Activated gamma-delta T cell (primary cell): ENCODE measurements at regions not wholly inside any gene's neighbourhood (a gene's known extent, or its start where the extent isn't known, plus 50 kb on each side); places are given as distances from the start of the nearest gene placed in this dataset.
A peak's percentile ranks its signal among the peaks of the same experiment; 100 is the strongest.

ENCODE experiments used
- DNase-seq: peaks from one replicate; lab custom pipeline; 2025; lab: John Stamatoyannopoulos, UW

DNA sequence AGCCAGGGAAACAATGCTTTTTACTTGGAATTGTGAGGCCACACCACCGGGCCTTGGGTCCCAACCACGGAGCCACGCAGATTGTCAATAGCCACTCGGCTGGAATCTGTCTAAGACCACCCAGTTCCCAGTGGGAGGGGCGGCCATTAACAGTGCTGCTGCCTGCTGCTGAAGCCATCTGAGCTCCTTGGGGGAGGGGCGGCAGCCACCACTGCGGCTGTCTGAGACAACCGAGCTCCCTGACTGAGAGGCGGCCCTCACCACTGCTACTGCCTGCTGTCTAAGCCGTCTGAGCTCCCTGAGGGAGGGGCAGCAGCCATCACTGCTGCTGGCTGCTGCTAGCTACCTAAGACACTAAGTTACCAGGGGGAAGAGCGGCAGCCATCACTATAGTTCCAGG lies 64.3 kb downstream of the DMRTA2 start:
- no peak for DNase-seq

- no peak for DNase-seq
Observed at GRCh38 chr1:50357186-50357585, 66.1 kb downstream of the DMRTA2 start.

- DNase-seq, result no peak
Observed at GRCh38 chr1:50354813-50355212, 68.4 kb downstream of the DMRTA2 start.

DNA sequence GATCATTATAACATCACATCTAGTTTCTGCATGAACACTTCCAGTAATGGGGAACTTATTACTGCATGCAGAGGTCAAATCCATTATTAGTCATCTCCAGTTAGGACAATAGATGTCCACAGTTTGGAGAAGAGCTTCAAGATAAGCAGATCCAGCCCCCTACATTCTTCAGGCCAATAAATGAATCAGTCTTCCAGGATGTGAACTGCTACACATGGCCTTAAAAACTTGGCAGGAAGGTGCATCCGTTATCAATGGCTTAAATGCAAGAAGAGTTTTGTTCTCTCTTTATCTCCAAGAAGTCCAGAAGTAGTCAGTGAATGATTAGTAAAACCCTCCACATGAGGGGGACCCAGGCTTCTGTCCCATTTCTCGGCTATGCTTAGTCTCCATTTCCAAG lies 70.8 kb downstream of the DMRTA2 start:
- DNase-seq, result no peak

DNA sequence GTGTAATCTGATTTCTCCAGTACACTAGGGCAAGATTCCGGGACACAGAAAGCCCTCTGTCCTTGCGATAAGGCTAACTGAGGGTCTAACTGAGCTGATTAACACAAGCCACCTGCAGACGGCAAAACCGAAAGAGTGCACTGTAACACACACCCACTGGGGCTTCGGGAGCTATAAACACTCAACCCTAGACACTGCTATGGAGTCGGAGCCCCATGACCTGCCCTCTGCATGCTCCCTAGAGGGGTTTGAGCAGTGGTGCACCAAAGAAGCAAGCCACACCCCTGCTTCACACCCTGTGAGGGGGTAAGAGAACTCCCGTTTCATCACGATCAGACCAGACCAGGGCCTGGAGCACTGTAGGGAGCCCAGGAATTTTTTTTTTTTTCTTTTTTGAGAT lies 72.4 kb downstream of the DMRTA2 start:
- DNase-seq, result no peak

- DNase-seq, result no peak
Observed at GRCh38 chr1:50350421-50350820, 72.8 kb downstream of the DMRTA2 start.

GRCh38 chr1:50349242-50349565 lies 74.0 kb downstream of the DMRTA2 start:
- no peak for DNase-seq

GRCh38 chr1:50348449-50349241 lies 74.6 kb downstream of the DMRTA2 start:
- no peak for DNase-seq

DNA sequence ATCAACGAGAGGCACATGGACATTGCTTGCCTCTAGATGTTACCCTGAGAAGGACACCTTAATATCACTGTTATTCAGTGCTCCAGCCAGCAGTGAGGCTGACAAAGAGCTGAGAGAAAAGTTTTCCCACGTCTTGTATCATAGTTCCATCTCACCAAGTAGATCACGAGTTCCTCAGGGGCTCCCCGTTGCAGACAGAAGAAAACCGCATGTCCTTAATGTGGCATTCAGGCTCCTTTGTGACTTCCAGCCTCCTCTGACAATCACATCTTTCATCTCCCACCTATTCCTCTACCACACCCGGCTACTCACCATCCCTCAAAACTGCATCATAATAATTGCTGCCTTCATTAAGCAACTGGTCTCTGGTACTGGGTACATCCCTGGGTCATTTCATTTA lies 75.3 kb downstream of the DMRTA2 start:
- DNase-seq, result no peak

DNA sequence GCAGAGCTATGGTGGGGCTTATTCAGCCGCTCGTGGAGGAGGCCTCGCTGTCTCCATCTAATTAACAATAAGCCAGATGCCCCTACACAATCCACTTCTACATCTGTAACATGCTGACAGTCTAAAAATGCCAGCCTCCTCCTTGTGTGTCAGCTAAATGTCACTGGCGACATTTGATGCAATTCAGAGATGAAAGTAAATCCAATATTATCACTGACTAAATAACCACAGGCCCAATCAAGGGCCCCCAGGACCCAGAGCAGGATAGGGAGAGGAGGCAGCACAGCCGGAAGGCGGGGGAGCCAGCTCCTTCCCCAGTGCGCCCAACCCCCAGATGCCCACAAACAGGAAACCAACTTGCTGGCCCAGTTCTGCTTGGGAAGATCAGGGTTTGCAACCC lies 76.6 kb downstream of the DMRTA2 start:
- no peak for DNase-seq

- DNase-seq, result no peak
Observed at GRCh38 chr1:50343323-50343722, 79.9 kb downstream of the DMRTA2 start.

DNA sequence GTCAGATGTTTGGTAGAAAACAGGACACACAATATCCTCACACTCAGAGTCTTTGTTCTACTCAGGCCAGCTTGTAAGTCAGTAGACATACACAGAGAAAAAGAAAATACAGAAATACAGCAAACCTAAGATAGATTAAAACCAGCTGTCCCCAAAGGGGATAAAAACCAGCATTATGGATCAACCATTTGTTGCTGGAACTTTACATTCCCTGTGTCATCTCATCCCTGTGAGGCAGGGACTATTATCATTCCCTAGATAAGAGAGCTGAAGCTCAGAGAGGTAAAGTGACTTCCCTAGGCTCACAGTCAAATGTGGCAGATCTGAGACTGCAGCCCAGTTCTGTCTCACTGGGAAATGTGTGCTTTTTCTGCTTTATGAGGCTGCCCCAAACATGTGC lies 80.7 kb downstream of the DMRTA2 start:
- DNase-seq, result no peak

DNA sequence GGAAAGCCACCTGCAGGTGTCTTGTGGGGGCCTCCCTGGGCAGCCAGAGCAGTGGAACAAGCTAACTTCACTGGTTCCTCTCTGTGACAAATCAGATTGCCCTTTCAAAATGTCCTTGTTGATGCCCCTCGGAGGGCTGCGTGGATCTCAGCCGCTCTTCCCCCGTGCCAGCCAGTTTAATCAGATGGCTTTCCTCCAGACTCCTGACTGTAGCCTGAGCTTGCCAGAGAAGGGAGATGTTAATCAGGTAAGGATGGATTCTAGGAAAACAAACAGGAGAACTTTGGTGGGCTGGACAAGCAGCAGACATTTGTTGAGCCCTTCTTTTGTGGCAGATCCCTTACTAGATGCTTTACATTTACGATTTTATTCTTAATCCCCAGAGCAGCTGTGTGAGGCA lies 88.2 kb downstream of the DMRTA2 start:
- DNase-seq, result no peak

GRCh38 chr1:50333595-50333974 lies 89.7 kb downstream of the DMRTA2 start:
- DNase-seq, result peak; percentile 17

- DNase-seq, result peak; percentile 16
Observed at GRCh38 chr1:50332941-50333594, 90.2 kb downstream of the DMRTA2 start.

DNA sequence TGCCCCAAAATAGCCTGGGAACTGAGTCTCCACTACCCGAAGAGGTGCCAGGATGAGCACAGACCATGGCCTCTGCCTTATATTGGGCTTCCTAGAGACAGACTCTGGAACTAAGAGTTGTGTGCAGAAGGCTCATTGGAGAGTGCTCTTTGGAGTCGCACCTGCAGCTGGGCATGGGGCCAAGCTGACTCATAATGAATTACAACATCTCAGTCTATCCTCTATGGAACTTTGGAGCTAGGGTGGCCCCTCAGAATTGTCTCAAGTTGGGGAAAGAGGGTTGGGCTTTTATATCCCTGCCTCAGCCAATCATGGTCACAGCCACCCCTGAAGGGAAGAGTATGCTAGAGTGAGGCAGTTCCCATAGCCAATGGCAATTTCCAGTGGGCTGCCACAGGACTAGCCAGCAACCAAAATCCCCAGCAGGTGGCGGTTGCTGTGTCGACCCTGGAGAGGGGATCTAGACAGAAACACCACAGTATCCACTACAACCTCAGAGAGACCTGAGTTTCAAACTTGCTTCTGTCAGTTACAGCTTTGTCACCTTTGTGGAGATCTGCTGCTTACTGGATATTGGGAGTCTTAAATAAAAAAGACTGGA lies 93.8 kb downstream of the DMRTA2 start:
- DNase-seq, result no peak

DNA sequence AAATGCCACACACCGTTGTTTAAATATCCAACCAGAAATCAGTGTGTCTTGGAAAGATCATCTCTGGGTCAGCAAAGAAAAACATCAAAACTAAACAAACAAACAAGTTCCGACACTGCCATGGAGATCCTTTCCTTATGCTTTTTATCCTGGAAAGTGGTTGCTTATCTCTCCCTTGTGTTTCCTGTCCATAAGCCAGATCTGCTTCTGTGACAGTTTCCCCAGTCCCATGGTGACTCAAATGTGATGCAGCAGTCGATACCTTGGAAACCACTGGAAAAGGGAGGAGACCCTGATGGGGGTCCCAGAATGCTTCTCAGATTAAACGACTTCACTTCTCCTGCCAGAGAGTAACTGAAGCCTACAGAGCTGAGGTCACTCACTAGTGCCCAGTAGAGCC lies 94.7 kb downstream of the DMRTA2 start:
- DNase-seq, result no peak

- no peak for DNase-seq
Observed at GRCh38 chr1:50326026-50326425, 97.2 kb downstream of the DMRTA2 start.

- no peak for DNase-seq
Observed at GRCh38 chr1:50322579-50322978, 100.7 kb downstream of the DMRTA2 start.

- no peak for DNase-seq
Observed at GRCh38 chr1:50318428-50318827, 104.8 kb downstream of the DMRTA2 start.

- no peak for DNase-seq
Observed at GRCh38 chr1:50308878-50309277, 114.4 kb downstream of the DMRTA2 start.

DNA sequence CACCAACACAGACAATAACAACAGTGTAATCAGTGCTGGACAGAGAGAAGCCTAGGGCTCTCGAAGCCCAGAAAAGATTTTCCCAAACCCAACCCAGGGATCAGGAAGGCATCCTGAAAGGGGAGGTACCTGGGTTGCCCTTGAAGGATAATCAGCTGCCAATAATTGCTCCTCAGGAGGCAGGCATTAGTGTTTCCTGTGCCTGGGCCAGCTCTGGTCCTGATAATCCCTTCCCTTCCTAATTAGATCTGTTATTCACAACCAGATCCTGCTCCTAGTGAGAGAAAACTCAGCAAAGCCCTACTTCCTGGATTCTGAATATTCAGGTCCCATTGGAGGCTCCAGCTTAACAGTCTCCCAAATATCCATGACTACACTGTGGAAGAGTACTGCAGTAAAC lies 117.4 kb downstream of the DMRTA2 start:
- DNase-seq, result no peak

- DNase-seq, result no peak
Observed at GRCh38 chr1:50300297-50300696, 122.9 kb downstream of the DMRTA2 start.

DNA sequence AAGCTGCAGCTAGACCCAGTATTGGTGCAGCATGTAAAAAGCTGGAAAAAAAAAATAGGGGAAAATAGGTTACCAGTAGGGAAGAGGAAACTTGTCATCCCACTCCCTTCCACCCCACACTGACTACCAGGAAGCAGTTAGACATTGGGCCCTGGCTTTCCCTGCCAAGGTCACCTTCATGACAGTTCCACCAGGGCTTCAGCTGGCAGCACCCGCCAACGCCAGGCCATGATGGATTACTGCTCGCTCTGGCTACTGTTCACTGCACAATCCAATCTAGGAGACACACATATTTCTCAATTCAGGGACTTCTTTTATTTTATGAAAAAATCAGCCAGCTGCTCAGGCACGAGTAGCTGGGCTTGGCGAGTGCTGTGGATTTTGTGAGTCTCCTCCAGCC lies 127.7 kb downstream of the DMRTA2 start:
- DNase-seq, result no peak
